GM21576 (cell line): ENCODE measurements at regions not wholly inside any gene's neighbourhood (a gene's known extent, or its start where the extent isn't known, plus 50 kb on each side); places are given as distances from the start of the nearest gene placed in this dataset.

Experiments
- ATAC-seq: cut with Tn5 transposase; IDR thresholded peaks from one replicate; pipeline ENCODE4 v1.9.1; 2021; ENCODE audit warnings: mild to moderate bottlenecking, moderate library complexity; ENCODE audit not compliant: unreplicated experiment

DNA sequence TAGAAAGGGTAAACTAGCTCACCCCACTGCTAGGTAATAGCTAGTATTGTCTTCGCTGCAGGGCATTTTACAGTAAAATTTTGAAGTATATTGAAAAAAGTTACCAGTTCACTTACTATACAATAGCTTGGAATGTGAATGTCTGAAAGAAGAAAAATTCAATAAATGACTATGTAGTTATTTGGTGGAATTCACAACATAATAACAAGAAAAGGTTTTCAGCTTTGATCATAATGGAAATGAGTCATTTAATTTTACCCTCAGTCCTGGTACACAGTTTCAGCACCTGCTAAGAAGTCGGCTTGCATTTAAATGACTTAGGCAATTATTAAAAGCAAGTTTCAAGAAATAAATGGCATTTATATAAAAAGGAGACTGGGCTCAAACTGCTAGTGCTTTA, 90.4 kb downstream of the NUP35 start:
- peak; percentile 78 for ATAC-seq

DNA sequence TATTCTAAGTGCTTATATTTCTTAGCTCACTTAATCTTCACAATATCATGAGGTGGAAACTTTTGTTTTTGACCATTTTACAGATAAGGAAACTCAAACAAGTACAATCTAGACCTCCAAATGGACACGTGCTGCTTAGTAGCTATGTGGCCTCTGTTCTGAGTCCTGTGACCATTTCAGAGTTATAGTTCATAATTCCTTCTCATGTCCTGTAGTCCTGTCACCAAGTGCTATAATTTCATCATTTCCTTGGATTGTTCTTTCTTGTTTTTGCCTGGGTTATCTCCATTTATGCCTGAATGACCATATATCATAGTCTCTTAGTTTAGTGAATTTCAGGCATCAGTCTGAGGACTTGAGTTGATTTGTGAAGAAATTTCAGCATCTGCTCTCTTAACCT, 91.7 kb downstream of the NUP35 start:
- no peak for ATAC-seq

DNA sequence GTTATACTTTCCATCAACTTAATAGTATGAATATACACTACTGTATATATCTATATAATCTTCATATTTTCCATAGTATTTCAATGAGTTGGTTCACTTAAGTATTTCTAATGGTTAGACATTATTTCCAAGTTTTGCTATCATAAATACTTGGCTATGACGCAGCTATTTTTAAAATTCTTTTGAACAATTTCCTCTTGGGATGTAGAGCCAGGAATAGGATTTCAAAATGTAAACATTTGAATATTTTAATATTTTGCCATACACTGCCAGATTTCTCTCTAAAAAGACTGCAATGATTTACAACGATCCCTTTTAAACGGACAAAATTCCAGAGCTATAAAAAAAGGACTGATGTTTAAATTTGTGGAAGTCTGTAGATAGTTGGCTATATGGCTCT, 95.6 kb downstream of the NUP35 start:
- no peak for ATAC-seq

DNA sequence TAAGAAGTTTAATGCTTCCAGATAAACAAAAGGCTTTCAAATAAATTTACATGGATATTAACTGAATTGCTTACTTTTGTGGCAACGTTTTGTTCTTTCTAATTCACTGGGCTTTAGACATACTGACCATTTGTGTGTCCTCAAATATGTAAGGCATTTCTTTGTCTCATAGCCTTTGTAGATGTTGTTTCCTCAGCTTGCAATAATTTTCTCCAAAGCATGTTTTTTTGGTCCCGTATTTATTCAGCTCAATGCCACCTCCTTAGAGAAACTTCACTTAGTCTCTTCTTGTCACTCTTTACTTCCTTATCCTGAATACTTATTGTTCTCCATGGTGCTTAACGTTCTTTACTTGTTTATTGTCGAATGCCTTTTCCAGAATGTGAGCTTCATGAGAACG, 98.5 kb downstream of the NUP35 start:
- ATAC-seq: no peak

DNA sequence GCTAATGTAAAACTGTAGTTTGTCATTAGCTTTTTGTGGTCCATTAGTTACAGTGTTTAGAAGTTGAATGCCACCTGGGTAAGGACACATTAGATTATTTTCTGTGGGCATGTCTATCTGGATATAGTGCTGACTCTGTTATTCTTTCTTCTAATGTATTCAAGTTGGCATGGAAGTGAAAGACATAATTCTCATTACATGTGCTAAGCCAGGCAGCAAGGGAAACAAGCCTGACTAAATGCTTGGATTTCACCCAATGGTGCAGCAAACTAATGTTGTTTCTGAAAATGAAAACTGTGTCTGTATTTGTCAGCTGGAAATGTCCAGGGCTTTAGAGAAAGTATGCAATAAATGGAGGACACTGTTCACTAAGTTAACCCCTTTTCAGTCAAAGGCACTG, 100.7 kb downstream of the NUP35 start:
- no peak for ATAC-seq

DNA sequence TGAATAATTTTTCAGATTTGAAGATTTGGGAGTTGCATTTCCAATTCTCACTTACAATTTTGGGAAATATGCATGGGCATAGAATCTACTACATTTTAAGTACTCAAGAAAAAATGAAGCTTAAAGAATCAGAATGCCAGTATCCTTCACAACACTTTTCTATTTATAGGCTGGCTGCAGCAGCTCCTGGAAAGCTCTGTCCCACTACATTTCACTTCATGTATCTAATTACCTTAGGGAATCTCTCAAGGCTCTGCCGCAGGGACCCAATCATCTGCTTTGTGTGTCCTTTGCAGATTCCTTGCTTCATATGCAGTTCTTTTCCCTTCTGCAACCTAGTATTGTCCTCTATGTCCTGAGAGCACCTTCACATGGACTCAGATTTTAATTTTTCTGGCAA, 102.9 kb downstream of the NUP35 start:
- no peak for ATAC-seq

DNA sequence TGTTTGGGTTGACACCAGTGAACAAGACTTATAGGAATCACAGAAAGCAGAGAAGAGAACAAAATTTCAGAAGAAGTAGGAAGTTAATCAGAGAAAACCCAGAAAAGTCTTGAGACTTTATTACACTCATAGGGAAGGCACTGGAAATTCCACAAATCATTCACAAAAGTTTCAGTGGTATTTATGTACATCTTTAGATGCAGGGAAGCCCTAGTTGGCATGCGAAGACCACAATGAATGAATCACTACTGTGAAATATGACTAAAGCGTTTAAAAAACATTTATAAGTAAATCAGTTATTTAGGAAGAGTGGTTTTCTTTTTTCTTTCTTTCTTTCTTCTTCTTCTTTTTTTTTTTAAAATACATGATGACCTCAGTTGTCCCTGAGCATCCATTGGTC, 105.1 kb downstream of the NUP35 start:
- no peak for ATAC-seq

DNA sequence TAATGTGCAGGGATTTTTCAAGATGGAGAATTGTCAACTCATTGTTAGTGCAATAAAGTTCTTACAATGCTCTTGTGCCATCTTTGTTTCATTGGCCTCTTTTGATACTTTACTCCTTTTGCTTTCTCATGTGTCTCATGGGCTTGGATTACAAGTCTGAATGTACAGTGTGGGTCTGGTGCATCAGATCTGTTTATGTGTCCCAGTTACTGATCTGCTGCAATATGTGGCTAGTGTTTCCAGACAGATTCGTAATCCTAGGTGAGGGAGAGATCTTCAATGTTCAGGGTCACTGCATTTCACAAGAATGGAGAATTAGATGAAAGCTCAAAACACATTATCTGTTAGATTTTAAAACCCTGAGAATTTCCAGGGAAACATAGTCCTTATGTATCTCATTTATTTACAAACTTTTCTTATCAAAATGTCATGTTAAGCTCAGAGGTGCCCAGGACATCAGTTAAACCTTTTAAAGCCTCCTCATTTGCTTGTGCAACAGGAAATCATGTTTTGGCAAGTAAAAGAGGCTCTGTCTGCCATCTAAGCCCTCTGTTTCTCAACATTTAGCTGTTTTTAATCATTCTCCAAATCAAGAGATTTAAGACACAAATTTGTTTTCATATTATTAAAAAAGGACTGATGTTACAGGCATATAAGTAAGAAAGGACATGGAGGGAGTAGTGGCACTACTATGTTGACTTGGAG, 108.1 kb downstream of the NUP35 start:
- no peak for ATAC-seq

DNA sequence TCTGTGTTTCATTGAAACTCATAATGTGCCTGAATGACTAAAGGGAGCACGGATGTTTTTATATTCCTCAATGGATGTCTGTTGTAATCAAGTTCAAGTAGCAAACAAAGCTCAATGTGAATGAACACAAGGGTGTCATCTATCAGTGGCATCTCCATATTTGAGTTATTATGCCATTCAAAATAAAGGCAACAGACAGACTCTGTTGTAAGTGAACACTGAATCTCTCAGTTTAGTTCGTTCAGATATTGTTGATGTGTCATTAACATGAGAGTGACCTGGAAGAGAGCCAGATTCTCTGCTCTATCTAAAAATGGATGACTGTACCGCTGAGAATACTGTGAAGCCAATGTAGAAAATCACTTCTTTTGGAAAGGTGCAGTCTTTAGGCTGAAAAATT, 118.7 kb downstream of the NUP35 start:
- no peak for ATAC-seq

DNA sequence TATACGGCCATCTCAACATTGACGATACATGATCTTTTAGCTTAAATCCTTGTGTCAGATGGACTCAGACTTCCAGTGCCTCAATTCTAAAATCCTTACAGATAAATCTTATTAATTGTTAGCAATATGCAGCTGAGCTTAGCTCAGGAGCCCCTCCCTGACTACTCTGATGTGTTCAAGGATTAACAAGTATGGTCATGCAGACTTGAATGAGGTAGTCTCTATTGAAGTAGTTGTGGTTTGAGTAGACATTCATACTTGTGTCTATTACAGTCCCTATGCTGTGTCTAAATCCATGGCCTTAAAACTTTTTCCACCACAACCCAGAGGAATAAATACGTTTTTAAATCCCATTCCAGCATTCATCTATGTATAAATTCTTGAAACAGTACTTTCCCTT, 119.5 kb downstream of the NUP35 start:
- no peak for ATAC-seq

DNA sequence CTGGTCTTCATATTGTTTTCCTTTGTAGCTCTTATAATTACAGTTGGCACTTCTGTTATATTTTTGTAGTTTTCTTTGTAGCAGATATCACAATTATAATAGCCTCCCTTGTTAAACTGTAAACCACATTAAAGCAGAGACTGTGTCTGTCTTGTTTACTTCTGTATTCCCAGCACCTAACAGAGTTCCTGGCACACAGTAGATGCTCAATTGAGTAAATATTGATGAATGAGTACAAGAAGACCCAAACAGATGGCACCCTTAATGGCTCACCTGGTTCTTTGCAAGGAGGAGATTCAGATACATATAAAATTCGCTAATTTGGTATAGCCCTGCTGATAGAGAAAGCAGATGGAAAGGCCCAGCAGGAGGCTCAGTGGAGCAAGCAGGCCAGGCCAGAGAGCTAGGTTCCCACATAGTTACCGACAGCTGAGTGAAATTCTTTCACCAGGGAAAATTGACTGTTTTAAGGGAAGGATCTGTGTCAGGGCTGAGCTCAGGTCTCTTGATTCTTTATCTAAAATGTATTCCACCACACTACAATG, 120.1 kb downstream of the NUP35 start:
- ATAC-seq: no peak

DNA sequence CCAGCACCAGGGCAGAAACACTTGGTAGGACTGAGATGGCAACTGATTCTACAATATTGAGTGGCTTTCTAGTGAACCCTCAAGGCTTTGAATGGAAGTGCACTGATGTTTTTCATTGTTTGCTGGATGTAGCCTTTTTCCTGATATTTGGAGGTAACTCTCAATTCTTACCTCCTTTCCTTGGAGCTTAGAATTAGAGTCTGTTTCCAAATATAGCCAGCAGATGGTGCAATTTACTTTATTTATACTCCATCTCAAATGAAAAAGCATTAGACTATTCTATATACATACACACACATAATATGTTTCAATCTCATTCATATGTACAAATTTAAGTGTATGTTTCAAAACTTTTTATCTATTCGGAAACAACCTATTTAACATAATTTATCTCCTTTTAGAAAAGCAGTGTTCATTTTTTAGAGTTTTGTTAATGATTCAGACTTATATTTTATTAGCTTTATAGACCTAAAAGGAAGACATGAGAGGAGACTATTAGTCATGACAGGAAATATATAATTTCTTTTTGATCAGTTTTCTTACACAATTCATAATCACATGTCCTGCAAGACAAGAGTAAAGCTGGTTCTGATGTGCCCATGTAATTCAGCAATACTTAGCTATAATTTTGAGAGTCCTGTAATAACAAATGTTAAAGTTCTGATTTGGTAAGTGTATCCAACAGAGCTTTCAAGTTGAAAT, 124.8 kb downstream of the NUP35 start:
- peak; percentile 79 for ATAC-seq

DNA sequence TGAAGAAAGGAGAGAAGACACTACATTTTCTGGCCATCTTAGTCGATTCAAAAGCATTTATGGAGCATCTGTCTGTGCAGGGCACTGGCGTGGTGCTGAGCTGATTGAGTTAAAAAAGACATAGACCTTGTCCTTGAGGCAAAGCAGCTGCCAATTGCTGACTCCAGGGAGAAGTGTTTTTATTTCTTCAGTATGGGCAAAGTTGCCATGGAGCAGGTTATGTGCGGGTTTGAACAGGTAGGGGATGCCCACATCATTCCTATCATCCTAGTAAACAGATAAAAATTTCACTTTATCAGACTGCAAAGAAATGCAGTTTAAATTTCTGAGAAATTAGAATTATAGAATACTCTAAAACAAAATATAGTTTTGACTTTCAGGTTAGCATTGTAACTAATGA, 125.8 kb downstream of the NUP35 start:
- ATAC-seq: no peak

DNA sequence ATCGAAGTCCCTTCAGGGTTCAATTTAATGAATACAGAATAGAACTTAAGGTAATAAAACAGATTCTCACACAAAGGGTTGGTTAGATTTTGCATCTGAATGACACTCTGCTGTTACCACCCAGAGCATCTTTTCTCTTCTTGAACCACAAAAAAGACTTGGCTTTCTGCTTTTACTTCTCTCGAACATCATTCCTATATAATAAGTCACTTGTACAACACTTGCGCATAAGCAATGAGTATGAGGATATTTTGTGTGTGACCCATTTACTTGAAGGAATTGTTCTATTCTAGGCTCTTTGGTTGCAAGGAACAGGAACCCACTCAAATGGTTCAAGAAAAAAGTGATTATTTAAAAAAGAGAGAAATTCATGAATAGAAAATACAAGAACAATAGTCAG, 126.2 kb downstream of the NUP35 start:
- no peak for ATAC-seq

DNA sequence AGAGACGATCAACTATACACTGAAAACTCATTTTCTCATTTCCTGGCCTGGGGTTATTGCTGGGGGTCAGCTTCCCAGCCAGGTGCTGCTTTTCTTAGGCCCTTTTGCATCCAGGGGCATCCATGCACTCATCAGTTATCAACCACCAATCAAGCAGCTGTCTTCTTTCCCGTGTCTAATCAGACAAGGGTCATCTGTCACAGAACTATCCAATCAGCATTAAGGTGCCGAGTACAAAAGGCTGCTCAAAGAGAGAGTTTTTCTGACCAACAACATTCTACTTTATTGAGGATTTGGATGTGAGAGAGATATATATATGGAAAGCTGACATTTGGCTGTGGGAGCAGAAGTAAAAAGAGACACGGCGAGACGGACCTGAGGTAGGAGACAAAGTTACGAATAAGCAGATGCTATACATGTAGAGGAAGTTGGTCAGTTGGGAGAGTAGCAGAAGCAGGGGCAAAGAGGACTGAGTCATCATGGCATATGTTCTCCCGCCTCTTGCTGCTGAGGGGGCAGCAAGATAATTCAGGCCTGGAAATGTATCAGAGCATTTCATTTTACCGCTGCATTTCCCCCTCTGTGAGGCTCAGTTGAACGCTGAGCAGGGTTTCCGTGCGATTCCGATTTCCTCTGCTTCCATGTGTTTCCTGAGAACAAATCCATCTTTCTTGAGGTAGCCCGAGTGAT, 129.3 kb downstream of the NUP35 start:
- ATAC-seq: no peak

DNA sequence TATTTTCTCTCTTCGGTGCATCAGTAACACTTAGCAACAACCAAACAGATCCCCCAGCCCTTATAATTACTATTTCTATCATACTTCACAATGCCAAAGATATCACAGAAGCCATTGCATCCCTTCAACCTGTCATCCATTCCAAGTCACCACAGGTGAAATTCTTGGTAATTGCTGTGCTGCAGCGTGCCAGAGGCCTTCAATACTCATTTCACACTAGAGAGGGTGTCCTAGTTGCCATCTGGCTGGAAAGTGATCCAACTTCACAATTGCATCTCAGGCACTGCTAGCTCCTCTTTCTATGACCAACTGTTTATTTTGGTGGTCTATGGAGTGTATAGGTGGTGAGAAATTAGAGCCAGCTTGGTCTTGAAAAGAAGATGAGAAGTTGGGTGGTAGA, 131.2 kb downstream of the NUP35 start:
- no peak for ATAC-seq

DNA sequence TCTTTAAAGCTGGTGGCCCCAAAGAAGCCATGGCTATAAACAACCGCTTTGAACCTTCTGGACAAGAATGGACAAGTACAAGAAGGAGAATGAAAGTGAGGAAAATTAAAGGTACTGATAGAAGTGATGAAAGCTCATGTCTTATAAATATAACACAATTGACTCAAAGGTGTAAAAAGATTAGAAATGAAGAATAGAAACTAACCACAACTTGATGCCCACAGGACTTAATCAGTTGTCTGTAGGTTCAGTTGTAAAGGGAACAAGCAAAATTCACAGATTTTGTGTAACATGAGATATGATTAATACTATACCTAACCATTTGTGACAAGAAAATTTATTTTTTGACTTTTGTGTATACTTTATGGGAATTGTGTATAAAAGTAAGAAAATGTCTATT, 135.7 kb downstream of the NUP35 start:
- ATAC-seq: no peak

DNA sequence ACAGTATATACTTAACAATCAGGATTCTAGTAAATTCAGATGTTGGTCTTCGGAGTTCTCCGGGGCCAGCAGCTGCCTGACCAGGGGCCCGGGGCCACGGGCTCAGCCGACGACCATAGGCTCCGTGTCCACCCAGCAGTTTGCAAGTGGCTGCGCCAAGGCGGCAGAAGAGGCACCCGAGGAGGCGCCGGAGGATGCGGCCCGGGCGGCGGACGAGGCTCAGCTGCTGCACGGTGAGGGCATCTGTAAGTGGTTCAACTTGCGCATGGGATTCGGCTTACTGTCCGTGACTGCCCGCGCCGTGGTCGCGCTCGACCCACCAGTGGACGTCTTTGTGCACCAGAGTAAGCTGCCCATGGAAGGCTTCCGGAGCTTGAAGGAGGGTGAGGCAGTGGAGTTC, 136.3 kb downstream of the NUP35 start:
- no peak for ATAC-seq

DNA sequence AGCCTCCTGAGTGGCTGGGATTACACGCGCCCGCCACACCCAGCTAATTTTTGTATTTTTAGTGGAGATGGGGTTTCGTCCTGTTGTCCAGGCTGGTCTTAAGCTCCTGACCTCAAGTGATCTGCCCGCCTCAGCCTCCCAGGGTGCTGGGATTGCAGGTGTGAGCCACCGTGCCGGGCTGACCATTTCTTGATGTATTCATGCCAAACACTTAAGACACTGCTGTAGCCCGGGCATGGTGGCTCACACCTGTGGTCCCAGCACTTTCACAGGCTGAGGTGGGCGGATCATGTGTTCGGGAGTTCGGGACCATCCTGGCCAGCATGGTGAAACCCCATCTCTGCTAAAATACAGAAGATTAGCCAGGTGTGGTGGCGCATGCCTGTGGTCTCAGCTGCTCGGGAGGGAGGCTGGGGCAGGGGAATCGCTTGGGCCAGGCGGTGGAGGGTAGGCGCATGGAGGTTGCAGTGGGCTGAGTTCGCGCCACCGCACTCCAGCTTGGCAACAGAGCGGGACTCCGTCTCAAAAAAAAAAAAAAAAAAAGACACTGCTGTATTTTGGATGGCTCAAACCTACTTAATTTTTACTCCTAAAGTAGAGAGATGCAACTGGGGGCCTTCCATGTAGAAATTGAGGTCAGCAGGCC, 140.8 kb downstream of the NUP35 start:
- no peak for ATAC-seq

DNA sequence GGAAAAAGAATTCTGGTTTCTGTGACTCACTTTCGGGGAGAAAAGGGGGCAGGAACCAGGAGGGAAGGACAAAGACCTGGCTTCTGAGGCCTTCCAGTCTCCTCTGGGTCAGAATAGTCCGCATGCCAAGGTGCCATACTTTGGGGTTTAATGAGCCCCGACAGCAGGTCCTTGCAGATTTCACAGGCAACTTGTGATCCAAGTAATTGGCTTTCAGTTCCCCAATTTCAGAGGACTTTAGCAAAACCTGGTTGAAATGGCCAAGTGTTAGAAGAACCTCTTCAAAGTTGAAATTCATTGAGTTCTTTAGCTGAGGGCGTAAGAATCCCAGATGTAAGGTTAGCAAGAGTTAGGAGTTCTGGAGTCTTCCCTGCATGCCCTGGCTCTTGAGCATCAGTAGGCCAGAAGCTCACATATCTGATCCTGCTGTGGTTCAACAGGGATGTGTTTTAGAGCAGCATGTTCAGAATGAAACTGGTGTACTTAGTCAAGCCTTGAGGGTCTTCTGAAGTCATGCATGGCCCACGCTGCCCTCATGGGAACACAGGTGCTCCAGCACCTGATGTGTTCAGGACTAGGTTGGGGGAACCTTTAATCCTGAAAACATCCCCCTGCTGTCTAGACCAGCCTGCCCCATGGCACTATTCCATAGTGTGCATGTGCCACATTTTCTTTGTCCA, 143.0 kb downstream of the NUP35 start:
- ATAC-seq: peak; percentile 77

DNA sequence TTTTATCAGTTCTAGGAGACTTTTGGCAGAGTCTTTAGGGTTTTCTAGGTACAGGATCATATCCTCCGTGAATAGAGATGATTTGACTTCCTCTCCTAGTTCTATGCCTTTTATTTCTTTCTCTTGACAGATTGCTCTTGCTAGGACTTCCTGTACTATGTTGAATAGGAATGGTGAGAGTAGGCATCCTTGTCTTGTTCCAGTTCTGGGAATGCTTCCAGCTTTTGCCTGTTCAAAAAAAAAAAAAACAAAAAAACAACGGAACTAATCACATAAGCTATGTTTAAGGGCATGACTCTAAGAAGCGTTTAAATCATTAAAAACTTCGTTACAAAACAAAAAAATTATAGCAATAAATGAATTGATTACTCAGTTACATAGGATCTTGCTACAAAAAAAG, 145.7 kb downstream of the NUP35 start:
- no peak for ATAC-seq
